H9 (cell line): ENCODE measurements at regions not wholly inside any gene's neighbourhood (a gene's known extent, or its start where the extent isn't known, plus 50 kb on each side); places are given as distances from the start of the nearest gene placed in this dataset.

ENCODE experiments used
- DNase-seq: peaks from one replicate; pipeline ENCODE4 v3.0.0-alpha.2; 2017
- H2AFZ ChIP-seq: one replicate; pipeline ENCODE4 v1.6.1; 2013; ENCODE audit warnings: mild to moderate bottlenecking, low read length, control low read depth, moderate library complexity
- H2AK5ac ChIP-seq: 2 replicates; pipeline ENCODE4 v1.6.1; 2013; ENCODE audit warnings: low read length, control low read depth, mixed read lengths; ENCODE audit not compliant: insufficient read length
- H2BK120ac ChIP-seq: one replicate; pipeline ENCODE4 v1.6.1; 2013; ENCODE audit warnings: low read depth, mild to moderate bottlenecking, low read length, control low read depth, inconsistent platforms; ENCODE audit not compliant: poor library complexity, severe bottlenecking
- H2BK12ac ChIP-seq: 2 replicates; pipeline ENCODE4 v1.6.1; 2013; ENCODE audit warnings: low read length, control low read depth, mixed read lengths, low read depth; ENCODE audit not compliant: insufficient read length
- H2BK15ac ChIP-seq: 2 replicates; pipeline ENCODE4 v1.6.1; 2013; ENCODE audit warnings: low read depth, low read length, control low read depth
- H2BK20ac ChIP-seq: one replicate; pipeline ENCODE4 v1.6.1; 2013; ENCODE audit warnings: low read depth, mild to moderate bottlenecking, low read length, control low read depth, inconsistent platforms; ENCODE audit not compliant: poor library complexity, severe bottlenecking
- H2BK5ac ChIP-seq: 2 replicates; pipeline ENCODE4 v1.6.1; 2013; ENCODE audit warnings: low read length, control low read depth, mixed read lengths; ENCODE audit not compliant: insufficient read length
- H3K14ac ChIP-seq: 2 replicates; pipeline ENCODE4 v1.6.1; 2013; ENCODE audit warnings: low read length, control low read depth; ENCODE audit not compliant: insufficient read depth
- H3K18ac ChIP-seq: 2 replicates; pipeline ENCODE4 v1.6.1; 2013; ENCODE audit warnings: low read depth, mild to moderate bottlenecking, mixed read lengths, low read length, control low read depth; ENCODE audit not compliant: insufficient read length
- H3K23ac ChIP-seq: 2 replicates; pipeline ENCODE4 v1.6.1; 2013; ENCODE audit warnings: low read length, control low read depth, mixed read lengths, low read depth; ENCODE audit not compliant: insufficient read length
- H3K23me2 ChIP-seq: 2 replicates; pipeline ENCODE4 v1.6.1; 2013; ENCODE audit warnings: low read depth, mild to moderate bottlenecking, mixed read lengths, low read length, control low read depth; ENCODE audit not compliant: insufficient read length, poor library complexity, severe bottlenecking
- H3K27ac ChIP-seq: 2 replicates; pipeline ENCODE4 v1.5.1; 2013; ENCODE audit warnings: low read length, control low read depth, mixed read lengths, low read depth; ENCODE audit not compliant: insufficient read length
- H3K27me3 ChIP-seq: 2 replicates; pipeline ENCODE4 v1.6.1; 2013; ENCODE audit warnings: low read length, control low read depth, inconsistent platforms; ENCODE audit not compliant: insufficient read depth
- H3K4ac ChIP-seq: 2 replicates; pipeline ENCODE4 v1.6.1; 2013; ENCODE audit warnings: low read depth, mild to moderate bottlenecking, control low read depth, inconsistent platforms, low read length, moderate library complexity
- H3K4me1 ChIP-seq: 2 replicates; pipeline ENCODE4 v1.6.1; 2013; ENCODE audit warnings: low read length, control low read depth, inconsistent platforms; ENCODE audit not compliant: insufficient read depth
- H3K4me2 ChIP-seq: 2 replicates; pipeline ENCODE4 v1.6.1; 2013; ENCODE audit warnings: low read length, control low read depth, mixed read lengths; ENCODE audit not compliant: insufficient read length, insufficient read depth
- H3K56ac ChIP-seq: 2 replicates; pipeline ENCODE4 v1.6.1; 2013; ENCODE audit warnings: low read depth, mild to moderate bottlenecking, mixed read lengths, low read length, control low read depth; ENCODE audit not compliant: insufficient read length
- H3K79me1 ChIP-seq: 2 replicates; pipeline ENCODE4 v1.6.1; 2013; ENCODE audit warnings: low read depth, mild to moderate bottlenecking, moderate library complexity, low read length, control low read depth, inconsistent platforms; ENCODE audit not compliant: insufficient read depth, poor library complexity, severe bottlenecking
- H3K79me2 ChIP-seq: 2 replicates; pipeline ENCODE4 v1.6.1; 2013; ENCODE audit warnings: low read length, control low read depth, inconsistent platforms; ENCODE audit not compliant: insufficient read depth
- H3K9ac ChIP-seq: 2 replicates; pipeline ENCODE4 v1.6.1; 2013; ENCODE audit warnings: low read length, control low read depth, mixed read lengths; ENCODE audit not compliant: insufficient read length; ENCODE audit errors: extremely low read depth
- H3K9me3 ChIP-seq: one replicate; pipeline ENCODE4 v1.6.1; 2013; ENCODE audit warnings: low read depth, low read length, inconsistent platforms; ENCODE audit not compliant: control insufficient read depth
- H3T11ph ChIP-seq: one replicate; pipeline ENCODE4 v1.6.1; 2013; ENCODE audit warnings: mild to moderate bottlenecking, low read length, control low read depth, inconsistent platforms
- H4K20me1 ChIP-seq: one replicate; pipeline ENCODE4 v1.6.1; 2013; ENCODE audit not compliant: control insufficient read depth, insufficient read length, insufficient read depth
- H4K5ac ChIP-seq: 2 replicates; pipeline ENCODE4 v1.6.1; 2013; ENCODE audit warnings: low read depth, mild to moderate bottlenecking, mixed read lengths, low read length, control low read depth; ENCODE audit not compliant: insufficient read length
- H4K8ac ChIP-seq: replicated peaks from 2 replicates; pipeline ENCODE4 v1.6.1; 2013; ENCODE audit warnings: low read length, control low read depth, mixed read lengths, low read depth; ENCODE audit not compliant: insufficient read length
- H4K91ac ChIP-seq: 2 replicates; pipeline ENCODE4 v1.6.1; 2013; ENCODE audit warnings: low read depth, mild to moderate bottlenecking, moderate library complexity, mixed read lengths, low read length, control low read depth; ENCODE audit not compliant: insufficient read length
- H3K27ac Mint-ChIP-seq, 3 experiments: 2 replicates in 2 of 3; 3 replicates in 1 of 3; pipeline ENCODE4 v1.8.0; 2020 to 2021; ENCODE audit warnings: mixed read lengths in 3 of 3, mild to moderate bottlenecking in 1 of 3, moderate library complexity in 1 of 3
- H3K27me3 Mint-ChIP-seq: 2 replicates; pipeline ENCODE4 v1.8.0; 2021; ENCODE audit warnings: low read depth, mild to moderate bottlenecking, moderate library complexity, mixed read lengths
- H3K36me3 Mint-ChIP-seq, 3 experiments: 2 replicates in 2 of 3; 3 replicates in 1 of 3; pipeline ENCODE4 v1.8.0; 2020 to 2021; ENCODE audit warnings: low read depth in 3 of 3, mixed read lengths in 3 of 3; ENCODE audit not compliant: insufficient read depth in 1 of 3
- H3K4me1 Mint-ChIP-seq, 2 experiments: 2 replicates each; pipeline ENCODE4 v1.8.0; 2020; ENCODE audit warnings: mixed read lengths in 2 of 2
- H3K4me3 Mint-ChIP-seq, 2 experiments: 2 replicates in 1 of 2; 3 replicates in 1 of 2; pipeline ENCODE4 v1.8.0; 2020 to 2021; ENCODE audit warnings: mild to moderate bottlenecking in 2 of 2, mixed read lengths in 2 of 2, moderate library complexity in 1 of 2
- H3K9me3 Mint-ChIP-seq, 2 experiments: 2 replicates in 1 of 2; 3 replicates in 1 of 2; pipeline ENCODE4 v1.8.0; 2020; ENCODE audit warnings: mild to moderate bottlenecking in 2 of 2, mixed read lengths in 2 of 2, moderate library complexity in 1 of 2
- WGBS: extraction: QIAGEN DNeasy Blood & Tissue Kit; methylation state at CpG from one replicate; pipeline ENCODE4 v1.1.7; 2013; ENCODE audit warnings: missing lambda C conversion rate, low lambda C conversion rate, mixed read lengths; ENCODE audit not compliant: insufficient read length; ENCODE audit errors: extremely low coverage; 5-methylcytosine and 5-hydroxymethylcytosine counted together
- TF ChIP-seq, protein P1 (sequence below): fragments of 200-600 bp; sonication (generic); conservative IDR thresholded peaks from 3 replicates; pipeline ENCODE4 v1.8.0; 2021; ENCODE audit warnings: antibody characterized with exemption, mild to moderate bottlenecking

- no peak overlapping the region for H2BK5ac ChIP-seq
- no peak overlapping the region for H3K27ac ChIP-seq
- H3K23me2 ChIP-seq: no peaks in the 10 kb centered on the region
- no peak overlapping the region for H2BK120ac ChIP-seq
- no peak overlapping the region for H3T11ph ChIP-seq
- no peak overlapping the region for H3K27ac Mint-ChIP-seq
- H2BK20ac ChIP-seq: no peak overlapping the region
- H3K4me3 Mint-ChIP-seq: no peak overlapping the region
- H4K91ac ChIP-seq: no peak overlapping the region
- no peak overlapping the region for H4K5ac ChIP-seq
- H3K36me3 Mint-ChIP-seq: no peaks in the 10 kb centered on the region
- no peak overlapping the region for H2AFZ ChIP-seq
- H3K4me1 Mint-ChIP-seq: peaks cover 23 to 26% of the 10 kb centered on the region in 2 experiments
- H4K8ac ChIP-seq: no peak overlapping the region
- H3K27me3 Mint-ChIP-seq: no peaks in the 10 kb centered on the region
- no peaks in the 10 kb centered on the region for H3K79me2 ChIP-seq
- H3K56ac ChIP-seq: no peak overlapping the region
- WGBS: no CpG with 5 or more reads among the region's 1 CpG
- H2BK15ac ChIP-seq: no peak overlapping the region
- H2BK12ac ChIP-seq: no peak overlapping the region
- no peak overlapping the region for H3K4me2 ChIP-seq
- no peak for DNase-seq
- H3K27me3 ChIP-seq: no peaks in the 10 kb centered on the region
- H4K20me1 ChIP-seq: no peaks in the 10 kb centered on the region
- H3K79me1 ChIP-seq: no peaks in the 10 kb centered on the region
- no peak overlapping the region for H3K23ac ChIP-seq
- no peak overlapping the region for H2AK5ac ChIP-seq
- no peak overlapping the region for H3K18ac ChIP-seq
- 0 out of 2 replicates have a peak, but pooled peaks cover 3% of the 10 kb centered on the region for H3K4me1 ChIP-seq
- H3K9me3 Mint-ChIP-seq: no peaks in the 10 kb centered on the region
- no peak overlapping the region for H3K4ac ChIP-seq
- TF ChIP-seq, protein P1, sequence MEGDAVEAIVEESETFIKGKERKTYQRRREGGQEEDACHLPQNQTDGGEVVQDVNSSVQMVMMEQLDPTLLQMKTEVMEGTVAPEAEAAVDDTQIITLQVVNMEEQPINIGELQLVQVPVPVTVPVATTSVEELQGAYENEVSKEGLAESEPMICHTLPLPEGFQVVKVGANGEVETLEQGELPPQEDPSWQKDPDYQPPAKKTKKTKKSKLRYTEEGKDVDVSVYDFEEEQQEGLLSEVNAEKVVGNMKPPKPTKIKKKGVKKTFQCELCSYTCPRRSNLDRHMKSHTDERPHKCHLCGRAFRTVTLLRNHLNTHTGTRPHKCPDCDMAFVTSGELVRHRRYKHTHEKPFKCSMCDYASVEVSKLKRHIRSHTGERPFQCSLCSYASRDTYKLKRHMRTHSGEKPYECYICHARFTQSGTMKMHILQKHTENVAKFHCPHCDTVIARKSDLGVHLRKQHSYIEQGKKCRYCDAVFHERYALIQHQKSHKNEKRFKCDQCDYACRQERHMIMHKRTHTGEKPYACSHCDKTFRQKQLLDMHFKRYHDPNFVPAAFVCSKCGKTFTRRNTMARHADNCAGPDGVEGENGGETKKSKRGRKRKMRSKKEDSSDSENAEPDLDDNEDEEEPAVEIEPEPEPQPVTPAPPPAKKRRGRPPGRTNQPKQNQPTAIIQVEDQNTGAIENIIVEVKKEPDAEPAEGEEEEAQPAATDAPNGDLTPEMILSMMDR: no peak
- H3K9ac ChIP-seq: no peak overlapping the region
- H3K9me3 ChIP-seq: no peaks in the 10 kb centered on the region
- no peak overlapping the region for H3K14ac ChIP-seq
Observed at GRCh38 chr2:213231966-213232365, 52.3 kb upstream of the SPAG16 start.
